Karpas-422 (cell line): ENCODE measurements at regions not wholly inside any gene's neighbourhood (a gene's known extent, or its start where the extent isn't known, plus 50 kb on each side); places are given as distances from the start of the nearest gene placed in this dataset.

Experiments used
- DNase-seq: peaks from one replicate; pipeline ENCODE4 v3.0.0-alpha.2; 2015
- H2AFZ ChIP-seq: fragments of 200-600 bp; sonication (generic); 2 replicates; pipeline ENCODE4 v1.6.1; 2014; ENCODE audit warnings: antibody characterized with exemption, low read length, mixed read lengths
- H3K27ac ChIP-seq: fragments of 200-600 bp; sonication (generic); 2 replicates; pipeline ENCODE4 v1.5.1; 2014; ENCODE audit warnings: mild to moderate bottlenecking, low read length, moderate library complexity
- H3K27me3 ChIP-seq: fragments of 200-600 bp; sonication (generic); 2 replicates; pipeline ENCODE4 v1.6.1; 2014; ENCODE audit warnings: low read length, mixed read lengths
- H3K36me3 ChIP-seq: fragments of 200-600 bp; sonication (generic); 2 replicates; pipeline ENCODE4 v1.6.1; 2014; ENCODE audit warnings: low read length, mixed read lengths; ENCODE audit not compliant: insufficient read depth
- H3K4me1 ChIP-seq: fragments of 200-600 bp; sonication (generic); 2 replicates; pipeline ENCODE4 v1.6.1; 2014; ENCODE audit warnings: mild to moderate bottlenecking, low read length, mixed read lengths
- H3K4me2 ChIP-seq: fragments of 200-600 bp; sonication (generic); 2 replicates; pipeline ENCODE4 v1.6.1; 2014; ENCODE audit warnings: low read length, low read depth, mild to moderate bottlenecking; ENCODE audit not compliant: poor library complexity, severe bottlenecking
- H3K4me3 ChIP-seq: fragments of 200-600 bp; sonication (generic); 2 replicates; pipeline ENCODE4 v1.5.1; 2014; ENCODE audit warnings: mild to moderate bottlenecking, antibody characterized with exemption, low read length, mixed read lengths
- H3K79me2 ChIP-seq: fragments of 200-600 bp; sonication (generic); 2 replicates; pipeline ENCODE4 v1.6.1; 2014; ENCODE audit warnings: mild to moderate bottlenecking, low read length, mixed read lengths
- H3K9ac ChIP-seq: fragments of 200-600 bp; sonication (generic); 2 replicates; pipeline ENCODE4 v1.6.0; 2014; ENCODE audit warnings: low read length
- H3K9me2 ChIP-seq: fragments of 200-600 bp; sonication (generic), shearing (Covaris generic); replicated peaks from 2 replicates; pipeline ENCODE4 v1.6.0; 2014; ENCODE audit warnings: mild to moderate bottlenecking, low read length, moderate library complexity; ENCODE audit not compliant: insufficient read depth
- H3K9me3 ChIP-seq: fragments of 300-700, 200-600 bp; sonication (generic); 2 replicates; pipeline ENCODE4 v1.6.1; 2014; ENCODE audit warnings: low read length, mixed read lengths
- H4K20me1 ChIP-seq: fragments of 200-600 bp; sonication (generic); 2 replicates; pipeline ENCODE4 v1.6.1; 2014; ENCODE audit warnings: mild to moderate bottlenecking, antibody characterized with exemption, low read length, low read depth; ENCODE audit not compliant: insufficient read depth

DNA sequence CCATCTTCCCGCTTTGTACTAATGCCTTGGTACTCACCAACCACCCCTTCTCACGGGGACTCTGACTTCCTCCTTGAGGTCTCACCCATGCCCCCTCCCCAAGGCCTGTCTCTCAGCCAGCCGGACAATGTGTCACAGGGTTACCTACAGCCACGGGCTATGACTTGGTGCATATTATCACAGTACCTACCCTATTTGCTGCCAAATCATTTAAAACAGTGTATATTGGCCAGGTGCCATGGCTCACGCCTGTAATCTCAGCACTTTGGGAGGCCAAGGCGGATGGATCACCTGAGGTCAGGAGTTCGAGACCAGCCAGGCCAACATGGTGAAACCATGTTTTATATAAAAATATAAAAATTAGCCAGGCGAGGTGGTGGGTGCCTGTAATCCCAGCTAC is 93.4 kb upstream of the TBL1XR1 start:
- no peaks in the 10 kb centered on the region for H3K4me1 ChIP-seq
- no peaks in the 10 kb centered on the region for H4K20me1 ChIP-seq
- H3K4me2 ChIP-seq, result no peak overlapping the region
- H3K27ac ChIP-seq, result no peak overlapping the region
- no peaks in the 10 kb centered on the region for H3K27me3 ChIP-seq
- no peaks in the 10 kb centered on the region for H3K36me3 ChIP-seq
- H3K4me3 ChIP-seq, result no peak overlapping the region
- no peak overlapping the region for H2AFZ ChIP-seq
- H3K79me2 ChIP-seq, result no peaks in the 10 kb centered on the region
- no peak for DNase-seq
- H3K9me3 ChIP-seq, result no peaks in the 10 kb centered on the region
- H3K9me2 ChIP-seq, result no peaks in the 10 kb centered on the region
- H3K9ac ChIP-seq, result no peak overlapping the region

DNA sequence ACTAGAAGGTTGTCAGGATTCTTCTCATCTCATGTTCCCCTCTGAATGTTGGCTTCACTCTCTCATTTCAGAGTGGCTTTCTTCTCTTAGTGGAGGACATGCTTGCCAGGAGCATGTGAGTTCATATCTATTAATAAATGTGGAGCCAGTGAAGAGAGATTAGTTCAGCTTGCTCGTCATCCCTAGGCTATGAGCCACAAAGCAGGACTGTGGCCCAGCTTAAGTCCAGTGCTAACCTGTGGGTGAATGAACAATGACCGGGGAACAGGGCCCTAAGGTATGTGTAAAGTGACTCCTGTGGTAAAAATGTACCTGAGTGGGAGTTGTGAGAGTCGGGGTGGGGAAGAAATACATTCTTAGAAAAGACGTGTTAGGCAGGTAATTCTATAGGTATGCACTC is 96.9 kb upstream of the TBL1XR1 start:
- H3K4me2 ChIP-seq, result no peak overlapping the region
- H3K27ac ChIP-seq, result no peak overlapping the region
- H3K9me2 ChIP-seq, result no peaks in the 10 kb centered on the region
- no peak for DNase-seq
- no peak overlapping the region for H3K9ac ChIP-seq
- H2AFZ ChIP-seq, result no peak overlapping the region
- no peaks in the 10 kb centered on the region for H4K20me1 ChIP-seq
- no peaks in the 10 kb centered on the region for H3K79me2 ChIP-seq
- H3K4me1 ChIP-seq, result no peaks in the 10 kb centered on the region
- H3K4me3 ChIP-seq, result no peak overlapping the region
- H3K9me3 ChIP-seq, result no peaks in the 10 kb centered on the region
- no peaks in the 10 kb centered on the region for H3K36me3 ChIP-seq
- no peaks in the 10 kb centered on the region for H3K27me3 ChIP-seq

DNA sequence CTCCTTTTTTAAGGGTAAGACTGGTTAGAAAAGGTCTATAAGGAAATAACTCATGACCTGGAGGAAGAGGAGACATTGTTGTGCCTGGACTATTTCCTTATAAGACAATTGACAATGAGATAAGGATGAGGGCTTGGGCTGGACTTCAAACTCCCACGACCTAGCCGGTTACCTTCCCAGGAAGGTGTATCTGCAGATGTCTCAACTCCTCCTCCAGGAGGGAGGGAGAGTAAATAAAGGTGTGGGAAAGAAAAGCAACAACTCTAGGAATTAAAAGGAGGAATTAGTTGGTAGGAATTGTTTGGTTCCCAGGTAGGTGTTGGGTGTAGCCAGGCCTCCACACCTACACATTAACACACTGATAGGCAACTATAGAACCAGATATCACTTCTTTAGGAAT is 97.8 kb upstream of the TBL1XR1 start:
- Histone ChIP-seq H3K36me3 (no peaks in the 10 kb centered on the region), H3K79me2 (no peaks in the 10 kb centered on the region), H2AFZ (no peak overlapping the region), H3K4me3 (no peak overlapping the region), H3K9me2 (no peaks in the 10 kb centered on the region), H3K9ac (no peak overlapping the region), H3K4me1 (peaks cover 3% of the 10 kb centered on the region), H4K20me1 (no peaks in the 10 kb centered on the region), H3K27me3 (no peaks in the 10 kb centered on the region), H3K4me2 (no peak overlapping the region), H3K27ac (no peak overlapping the region), H3K9me3 (no peaks in the 10 kb centered on the region)
- DNase-seq, result no peak

DNA sequence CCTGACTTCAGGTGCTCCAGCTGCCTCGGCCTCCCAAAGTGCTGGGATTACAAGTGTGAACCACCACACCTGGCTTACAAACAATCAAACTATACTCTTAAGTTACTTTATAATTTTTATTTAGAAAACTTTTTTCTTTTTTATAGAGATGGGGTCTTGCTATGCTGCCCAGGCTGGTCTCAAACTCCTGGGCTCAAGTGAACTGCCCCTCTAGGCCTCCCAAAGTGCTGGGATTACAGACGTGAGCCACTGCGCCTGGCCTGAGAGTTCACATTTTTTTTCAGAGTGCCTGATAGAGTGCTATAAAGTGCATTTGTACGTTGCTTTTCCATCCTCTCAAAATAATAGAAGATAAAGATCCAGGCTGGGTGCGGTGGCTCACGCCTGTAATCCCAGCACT is 102.0 kb upstream of the TBL1XR1 start:
- Histone ChIP-seq H3K27me3 (no peaks in the 10 kb centered on the region), H3K79me2 (no peaks in the 10 kb centered on the region), H3K9me3 (no peaks in the 10 kb centered on the region), H3K36me3 (no peaks in the 10 kb centered on the region), H4K20me1 (no peaks in the 10 kb centered on the region), H3K27ac (no peak overlapping the region), H3K4me1 (peaks cover 4% of the 10 kb centered on the region), H3K9ac (no peak overlapping the region), H3K9me2 (no peaks in the 10 kb centered on the region), H2AFZ (no peak overlapping the region), H3K4me2 (no peak overlapping the region), H3K4me3 (no peak overlapping the region)
- no peak for DNase-seq

DNA sequence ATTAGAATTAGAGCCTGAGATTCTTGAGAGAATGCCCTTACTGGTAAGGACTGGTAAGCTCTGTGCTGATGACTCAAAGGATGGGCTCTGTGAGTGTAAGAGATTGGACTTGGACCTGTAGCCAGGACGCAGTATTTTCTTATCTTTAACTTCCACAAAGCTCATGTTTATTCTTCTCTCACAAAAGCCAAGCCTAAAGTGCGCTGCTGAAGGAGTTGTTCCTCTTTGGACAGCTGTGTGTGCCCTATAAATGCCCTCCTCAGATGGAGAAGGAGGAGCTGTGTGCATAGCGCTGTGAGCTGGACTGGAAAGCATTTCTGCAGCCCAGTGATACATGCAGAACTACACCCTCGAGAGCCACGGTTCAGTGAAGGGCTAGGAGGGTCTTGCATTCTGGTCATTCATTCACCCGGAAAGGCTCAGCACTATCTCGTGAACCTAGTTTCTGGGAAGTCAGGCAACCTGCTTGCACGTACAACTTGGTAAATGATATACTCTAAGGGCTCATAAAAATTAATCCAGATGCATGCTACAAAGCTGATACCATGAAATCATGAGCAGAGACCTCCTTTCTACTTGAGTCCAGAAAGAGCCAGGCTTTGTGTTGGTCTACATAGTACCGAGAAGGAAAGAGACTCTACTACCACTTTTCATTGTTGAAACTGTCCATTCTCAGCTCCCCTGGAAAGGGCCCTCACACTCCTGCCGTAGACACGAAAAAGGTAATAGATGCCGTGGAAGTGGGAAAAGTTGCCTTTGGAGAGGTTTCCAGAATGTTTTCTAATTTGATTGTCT is 103.0 kb upstream of the TBL1XR1 start:
- H3K9ac ChIP-seq, result no peak overlapping the region
- H3K4me2 ChIP-seq, result no peak overlapping the region

DNA sequence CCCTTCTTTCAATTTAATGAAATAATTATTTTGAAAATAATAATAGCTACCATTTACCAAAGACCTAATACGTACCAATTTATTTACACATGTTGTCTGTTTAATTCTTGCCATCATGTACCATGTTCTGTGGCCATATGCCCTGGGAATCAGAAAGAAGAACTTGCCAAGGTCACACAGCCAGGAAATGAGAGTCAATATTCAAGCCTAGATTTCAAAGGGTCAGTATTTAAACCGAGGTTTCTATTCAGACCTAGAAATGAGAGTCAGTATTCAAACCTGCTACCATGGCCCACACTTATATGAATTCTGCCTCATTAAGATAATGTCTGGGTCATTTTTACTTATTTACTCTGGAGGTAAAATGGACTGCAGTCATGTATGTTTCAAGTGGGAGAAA is 103.6 kb upstream of the TBL1XR1 start:
- H4K20me1 ChIP-seq, result no peaks in the 10 kb centered on the region
- H3K9me2 ChIP-seq, result no peaks in the 10 kb centered on the region
- H3K79me2 ChIP-seq, result no peaks in the 10 kb centered on the region
- H3K9me3 ChIP-seq, result no peaks in the 10 kb centered on the region
- DNase-seq, result no peak
- H3K9ac ChIP-seq, result no peak overlapping the region
- no peak overlapping the region for H3K4me3 ChIP-seq
- H3K4me1 ChIP-seq, result peaks cover 4% of the 10 kb centered on the region
- H2AFZ ChIP-seq, result no peak overlapping the region
- no peak overlapping the region for H3K4me2 ChIP-seq
- H3K36me3 ChIP-seq, result no peaks in the 10 kb centered on the region
- no peaks in the 10 kb centered on the region for H3K27me3 ChIP-seq
- H3K27ac ChIP-seq, result no peak overlapping the region

More for the DNA sequence above, 103.0 kb upstream of the TBL1XR1 start:
- Histone ChIP-seq H3K4me1 (peaks cover 4% of the 10 kb centered on the region), H4K20me1 (no peaks in the 10 kb centered on the region), H3K27me3 (no peaks in the 10 kb centered on the region), H3K79me2 (no peaks in the 10 kb centered on the region), H3K27ac (no peak overlapping the region), H3K36me3 (no peaks in the 10 kb centered on the region), H3K4me3 (no peak overlapping the region), H3K9me2 (no peaks in the 10 kb centered on the region), H2AFZ (peak overlapping the region; percentile 71; the same call in 1 of the 2 replicates), H3K9me3 (no peaks in the 10 kb centered on the region)
- DNase-seq, result no peak

DNA sequence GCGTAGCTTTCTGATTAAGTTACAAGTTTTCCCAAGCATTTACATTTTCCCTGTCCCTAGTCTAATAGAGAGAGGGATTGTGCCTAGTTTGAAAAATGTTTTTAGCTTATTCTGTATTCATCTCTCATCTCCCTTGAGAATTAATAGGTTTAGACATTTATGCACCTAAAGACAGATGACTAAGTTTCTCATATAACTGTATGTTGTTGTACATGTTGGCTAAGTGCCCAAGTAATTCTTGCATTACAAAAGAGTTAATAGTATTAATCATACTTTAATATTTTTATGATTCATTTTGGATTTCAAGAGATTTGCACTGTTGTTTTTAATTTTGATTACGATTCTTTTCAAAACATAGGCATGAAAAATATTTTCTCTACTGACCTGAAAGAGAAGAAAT is 109.0 kb upstream of the TBL1XR1 start:
- Histone ChIP-seq H3K4me2 (no peak overlapping the region), H3K36me3 (no peaks in the 10 kb centered on the region), H3K27me3 (no peaks in the 10 kb centered on the region), H3K9me3 (peaks cover 3% of the 10 kb centered on the region; the same call in 1 of the 2 replicates), H4K20me1 (no peaks in the 10 kb centered on the region), H3K27ac (no peak overlapping the region), H2AFZ (no peak overlapping the region), H3K9me2 (no peaks in the 10 kb centered on the region), H3K4me3 (no peak overlapping the region), H3K79me2 (no peaks in the 10 kb centered on the region), H3K9ac (no peak overlapping the region), H3K4me1 (no peaks in the 10 kb centered on the region)
- no peak for DNase-seq

DNA sequence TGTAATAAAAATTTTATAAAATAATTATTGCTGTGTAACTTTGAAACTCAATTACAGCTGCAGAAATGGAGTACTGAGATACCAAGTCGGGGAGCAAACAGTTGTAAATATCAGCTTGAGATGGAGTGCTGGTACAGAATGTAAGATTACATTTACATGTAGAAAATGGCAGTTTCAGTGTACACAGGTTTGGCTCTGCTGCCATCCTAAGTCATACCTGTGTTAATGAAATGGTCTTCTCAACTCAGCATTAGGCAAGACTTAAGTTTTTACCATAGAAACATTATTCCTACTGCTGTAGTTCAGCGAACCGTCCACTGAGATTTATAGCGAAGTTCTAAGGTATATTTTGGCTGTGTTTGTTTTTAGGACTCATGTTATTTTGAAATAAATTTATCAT is 110.1 kb upstream of the TBL1XR1 start:
- Histone ChIP-seq H3K27ac (no peak overlapping the region), H3K36me3 (no peaks in the 10 kb centered on the region), H3K27me3 (no peaks in the 10 kb centered on the region), H3K4me3 (no peak overlapping the region), H3K9me2 (no peaks in the 10 kb centered on the region), H3K4me2 (no peak overlapping the region), H3K4me1 (no peaks in the 10 kb centered on the region), H3K9me3 (peaks cover 3% of the 10 kb centered on the region; the same call in 1 of the 2 replicates), H3K79me2 (no peaks in the 10 kb centered on the region), H4K20me1 (no peaks in the 10 kb centered on the region), H3K9ac (no peak overlapping the region), H2AFZ (no peak overlapping the region)
- DNase-seq, result no peak
